IPS-11a (cell line): ENCODE measurements at regions not wholly inside any gene's neighbourhood (a gene's known extent, or its start where the extent isn't known, plus 50 kb on each side); places are given as distances from the start of the nearest gene placed in this dataset.

Source experiments
- H3K4me3 ChIP-seq: one replicate; pipeline ENCODE4 v1.5.1; 2013; ENCODE audit warnings: low read depth, low read length, control low read depth

GRCh38 chr6:7048894-7049293 lies 58.9 kb upstream of the RREB1 start:
- H3K4me3 ChIP-seq: no peak overlapping the region

GRCh38 chr6:7050004-7050403 lies 57.8 kb upstream of the RREB1 start:
- H3K4me3 ChIP-seq: no peak overlapping the region

GRCh38 chr6:7050872-7051779 lies 56.6 kb upstream of the RREB1 start:
- peak overlapping the region; percentile 67 for H3K4me3 ChIP-seq

- peak overlapping the region; percentile 67 for H3K4me3 ChIP-seq
Measured at GRCh38 chr6:7051780-7052442, 55.9 kb upstream of the RREB1 start.

- peak overlapping the region; percentile 61 for H3K4me3 ChIP-seq
Measured at GRCh38 chr6:7052443-7053011, 55.2 kb upstream of the RREB1 start.

GRCh38 chr6:7053125-7053774 lies 54.5 kb upstream of the RREB1 start:
- peak overlapping the region; percentile 61 for H3K4me3 ChIP-seq
